ENCODE measurements at regions not wholly inside any gene's neighbourhood (a gene's known extent, or its start where the extent isn't known, plus 50 kb on each side); places are given as distances from the start of the nearest gene placed in this dataset.

DNA sequence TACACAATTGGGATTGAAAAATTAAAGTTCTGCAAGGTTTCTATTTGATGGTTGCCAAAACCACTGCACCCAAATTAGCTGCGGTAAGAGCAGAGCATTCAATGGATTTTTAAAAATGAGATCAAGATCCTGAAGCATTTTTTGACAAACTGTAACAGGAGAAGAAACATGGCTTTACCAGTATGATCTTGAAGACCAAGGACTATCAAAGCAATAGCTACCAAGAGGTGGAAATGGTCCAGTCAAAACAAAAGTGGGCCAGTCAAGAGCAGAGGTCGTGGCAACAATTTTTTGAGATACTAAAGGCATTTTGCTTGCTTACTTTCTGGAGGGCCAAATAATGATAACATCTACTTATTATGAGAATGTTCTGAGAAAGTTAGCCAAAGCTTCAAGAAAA, 186.8 kb downstream of the RDH14 start:
- Mint-ChIP-seq H3K36me3 (ENCODE audit: insufficient read depth in 1 of 3, low read depth in 3 of 3) (no peaks in the 10 kb centered on the region), H3K4me1 (no peaks in the 10 kb centered on the region), H3K4me3 (no peak overlapping the region), H3K9me3 (no peaks in the 10 kb centered on the region), H3K27me3 (ENCODE audit: low read depth) (no peaks in the 10 kb centered on the region), H3K27ac (no peak overlapping the region)
- H3K23ac ChIP-seq (ENCODE audit: insufficient read length, low read depth, low read length): no peak overlapping the region
- H4K8ac ChIP-seq (replicated peaks; ENCODE audit: insufficient read length, low read depth, low read length): no peak overlapping the region
- no peaks in the 10 kb centered on the region for H3K23me2 ChIP-seq (ENCODE audit: insufficient read length, low read depth, low read length, poor library complexity, severe bottlenecking)
- no peak overlapping the region for H3T11ph ChIP-seq (ENCODE audit: low read length)
- H2AFZ ChIP-seq (ENCODE audit: low read length): no peak overlapping the region
- no peaks in the 10 kb centered on the region for H3K27me3 ChIP-seq (ENCODE audit: insufficient read depth, low read length)
- H2BK12ac ChIP-seq (ENCODE audit: insufficient read length, low read depth, low read length): no peak overlapping the region
- no peak overlapping the region for H2AK5ac ChIP-seq (ENCODE audit: insufficient read length, low read length)
- H2BK20ac ChIP-seq (ENCODE audit: low read depth, low read length, poor library complexity, severe bottlenecking): no peak overlapping the region
- no peaks in the 10 kb centered on the region for H3K79me1 ChIP-seq (ENCODE audit: insufficient read depth, low read depth, low read length, poor library complexity, severe bottlenecking)
- no peak overlapping the region for H3K4ac ChIP-seq (ENCODE audit: low read depth, low read length)
- DNase-seq: no peak
- no peak overlapping the region for H4K5ac ChIP-seq (ENCODE audit: insufficient read length, low read depth, low read length)
- H3K9ac ChIP-seq (ENCODE audit: extremely low read depth, insufficient read length, low read length): no peak overlapping the region
- no peaks in the 10 kb centered on the region for H3K4me1 ChIP-seq (ENCODE audit: insufficient read depth, low read length)
- H3K18ac ChIP-seq (ENCODE audit: insufficient read length, low read depth, low read length): no peak overlapping the region
- no peak overlapping the region for H4K91ac ChIP-seq (ENCODE audit: insufficient read length, low read depth, low read length)
- no peak overlapping the region for H2BK15ac ChIP-seq (ENCODE audit: low read depth, low read length)
- H3K4me2 ChIP-seq (ENCODE audit: insufficient read depth, insufficient read length, low read length): no peak overlapping the region
- H4K20me1 ChIP-seq (ENCODE audit: control insufficient read depth, insufficient read depth, insufficient read length): no peaks in the 10 kb centered on the region
- no peak overlapping the region for H3K56ac ChIP-seq (ENCODE audit: insufficient read length, low read depth, low read length)
- no peaks in the 10 kb centered on the region for H3K9me3 ChIP-seq (ENCODE audit: control insufficient read depth, low read depth, low read length)
- WGBS (ENCODE audit: extremely low coverage, insufficient read length, low lambda C conversion rate): no CpG with 5 or more reads among the region's 2 CpGs
- no peak overlapping the region for H2BK120ac ChIP-seq (ENCODE audit: low read depth, low read length, poor library complexity, severe bottlenecking)
- H3K14ac ChIP-seq (ENCODE audit: insufficient read depth, low read length): no peak overlapping the region
- H3K79me2 ChIP-seq (ENCODE audit: insufficient read depth, low read length): no peaks in the 10 kb centered on the region
- H3K27ac ChIP-seq (ENCODE audit: insufficient read length, low read depth, low read length): no peak overlapping the region
- TF ChIP-seq, protein P1, sequence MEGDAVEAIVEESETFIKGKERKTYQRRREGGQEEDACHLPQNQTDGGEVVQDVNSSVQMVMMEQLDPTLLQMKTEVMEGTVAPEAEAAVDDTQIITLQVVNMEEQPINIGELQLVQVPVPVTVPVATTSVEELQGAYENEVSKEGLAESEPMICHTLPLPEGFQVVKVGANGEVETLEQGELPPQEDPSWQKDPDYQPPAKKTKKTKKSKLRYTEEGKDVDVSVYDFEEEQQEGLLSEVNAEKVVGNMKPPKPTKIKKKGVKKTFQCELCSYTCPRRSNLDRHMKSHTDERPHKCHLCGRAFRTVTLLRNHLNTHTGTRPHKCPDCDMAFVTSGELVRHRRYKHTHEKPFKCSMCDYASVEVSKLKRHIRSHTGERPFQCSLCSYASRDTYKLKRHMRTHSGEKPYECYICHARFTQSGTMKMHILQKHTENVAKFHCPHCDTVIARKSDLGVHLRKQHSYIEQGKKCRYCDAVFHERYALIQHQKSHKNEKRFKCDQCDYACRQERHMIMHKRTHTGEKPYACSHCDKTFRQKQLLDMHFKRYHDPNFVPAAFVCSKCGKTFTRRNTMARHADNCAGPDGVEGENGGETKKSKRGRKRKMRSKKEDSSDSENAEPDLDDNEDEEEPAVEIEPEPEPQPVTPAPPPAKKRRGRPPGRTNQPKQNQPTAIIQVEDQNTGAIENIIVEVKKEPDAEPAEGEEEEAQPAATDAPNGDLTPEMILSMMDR (conservative IDR thresholded peaks at IDR 0.05): no peak
- H2BK5ac ChIP-seq (ENCODE audit: insufficient read length, low read length): no peak overlapping the region
